A673 (cell line): ENCODE measurements at regions not wholly inside any gene's neighbourhood (a gene's known extent, or its start where the extent isn't known, plus 50 kb on each side); places are given as distances from the start of the nearest gene placed in this dataset.

Experiments used
- BruUV-seq: library from RNA; stranded (reverse); fragments of 400-500 nt; replicated peaks from 2 replicates; lab custom pipeline; 2021; lab: Mats Ljungman, UMichigan
- CTCF ChIA-PET: fragments of 300-600 bp; sonication (Branson Sonifier 250); formaldehyde crosslinking; loops from one replicate; lab custom pipeline; 2022; ENCODE audit warnings: antibody characterized with exemption; lab: Charles Lee
- POLR2A ChIA-PET: fragments of 300-600 bp; sonication (Branson Sonifier 250); formaldehyde crosslinking; loops from one replicate; lab custom pipeline; 2022; ENCODE audit warnings: antibody characterized with exemption; ENCODE audit not compliant: low non-redundant PET; lab: Charles Lee
- DNase-seq: peaks from one replicate; pipeline ENCODE4 v3.0.0-alpha.2; 2015; ENCODE audit warnings: low spot score
- H3K27ac ChIP-seq: fragments of 200-600 bp; sonication (generic); 2 replicates; pipeline ENCODE4 v1.5.1; 2016; ENCODE audit warnings: mixed run types, low read depth, mild to moderate bottlenecking, mixed read lengths, antibody characterized with exemption, low read length; ENCODE audit not compliant: poor library complexity, severe bottlenecking
- H3K27me3 ChIP-seq: fragments of 200-600 bp; sonication (generic); replicated peaks from 2 replicates; pipeline ENCODE4 v1.6.1; 2017; ENCODE audit warnings: mixed run types, low read depth, mild to moderate bottlenecking, mixed read lengths, antibody characterized with exemption, low read length; ENCODE audit not compliant: insufficient read depth, poor library complexity
- H3K36me3 ChIP-seq: fragments of 200-600 bp; sonication (generic); 2 replicates; pipeline ENCODE4 v1.6.1; 2016; ENCODE audit warnings: mixed run types, mild to moderate bottlenecking, mixed read lengths, antibody characterized with exemption, low read length; ENCODE audit not compliant: insufficient read depth, poor library complexity, severe bottlenecking
- H3K4me1 ChIP-seq: fragments of 200-600 bp; sonication (generic); 2 replicates; pipeline ENCODE4 v1.6.1; 2017; ENCODE audit warnings: mixed run types, mild to moderate bottlenecking, mixed read lengths, antibody characterized with exemption, low read length; ENCODE audit not compliant: insufficient read depth, poor library complexity, severe bottlenecking
- H3K4me3 ChIP-seq: fragments of 200-600 bp; sonication (generic); 2 replicates; pipeline ENCODE4 v1.5.1; 2016; ENCODE audit warnings: low read depth, mixed run types, mild to moderate bottlenecking, mixed read lengths, low read length; ENCODE audit not compliant: poor library complexity, severe bottlenecking
- H3K9me3 ChIP-seq: fragments of 200-600 bp; sonication (generic); 2 replicates; pipeline ENCODE4 v1.6.1; 2016; ENCODE audit warnings: mixed run types, low read depth, mild to moderate bottlenecking, mixed read lengths, antibody characterized with exemption, low read length; ENCODE audit not compliant: poor library complexity, severe bottlenecking
- CTCF ChIP-seq: fragments of 300-800, 200-600 bp; sonication (generic); conservative IDR thresholded peaks from 2 replicates; pipeline ENCODE4 v1.5.1; 2017; ENCODE audit warnings: low read depth, mild to moderate bottlenecking, antibody characterized with exemption, low read length, moderate library complexity, mixed read lengths
- EZH2 ChIP-seq: fragments of 200-600 bp; sonication (generic); IDR thresholded peaks from 2 replicates; pipeline ENCODE4 v1.6.1; 2017; ENCODE audit warnings: borderline replicate concordance, low read depth, mild to moderate bottlenecking, mixed read lengths, antibody characterized with exemption, low read length; ENCODE audit not compliant: poor library complexity, severe bottlenecking
- intact Hi-C: fragments of 100-400 bp; cut with micrococcal nuclease; formaldehyde crosslinking; loops from one replicate; pipeline ENCODE4 v1.10.0; 2022; ENCODE audit not compliant: unreplicated experiment

GRCh38 chr1:50275566-50275965, 147.7 kb downstream of the DMRTA2 start:
- no TSS peak for BruUV-seq
- peak; percentile 31 for DNase-seq
- ChIA-PET CTCF (no interaction called here), POLR2A (no interaction called here)
- H3K4me3 ChIP-seq: no peak overlapping the region
- peaks cover 8% of the 10 kb centered on the region for H3K27me3 ChIP-seq
- intact Hi-C loops: no loop called here
- H3K27ac ChIP-seq: no peak overlapping the region
- H3K4me1 ChIP-seq: no peaks in the 10 kb centered on the region
- TF ChIP-seq EZH2 (no peak), CTCF (no peak)
- H3K9me3 ChIP-seq: no peaks in the 10 kb centered on the region
- no peaks in the 10 kb centered on the region for H3K36me3 ChIP-seq

- no peak for DNase-seq
- ChIA-PET CTCF (no interaction called here), POLR2A (no interaction called here)
- H3K36me3 ChIP-seq: no peaks in the 10 kb centered on the region
- no peak overlapping the region for H3K4me3 ChIP-seq
- peaks cover 11% of the 10 kb centered on the region for H3K27me3 ChIP-seq
- intact Hi-C loops: no loop called here
- no peak for TF ChIP-seq EZH2
- no peak for TF ChIP-seq CTCF
- H3K9me3 ChIP-seq: no peaks in the 10 kb centered on the region
- no TSS peak for BruUV-seq
- H3K4me1 ChIP-seq: no peaks in the 10 kb centered on the region
- H3K27ac ChIP-seq: no peak overlapping the region
Observed at GRCh38 chr1:50272912-50273311, 150.3 kb downstream of the DMRTA2 start.

GRCh38 chr1:50271968-50272578, 151.2 kb downstream of the DMRTA2 start:
- peaks cover 9% of the 10 kb centered on the region for H3K27me3 ChIP-seq
- H3K9me3 ChIP-seq: no peaks in the 10 kb centered on the region
- ChIA-PET POLR2A (no interaction called here), CTCF (interaction anchor here (0.6 to 0.9 kb wide), 2 partner anchors 61 to 1740 kb away, joined by 3 to 5 read pairs; no protein-coding TSS in a partner anchor)
- intact Hi-C loops: no loop called here
- DNase-seq: peak; percentile 41
- H3K4me1 ChIP-seq: no peaks in the 10 kb centered on the region
- no peak overlapping the region for H3K27ac ChIP-seq
- no TSS peak for BruUV-seq
- TF ChIP-seq EZH2 (no peak), CTCF (peak; percentile 88)
- no peaks in the 10 kb centered on the region for H3K36me3 ChIP-seq
- no peak overlapping the region for H3K4me3 ChIP-seq
